Activated CD4-positive, alpha-beta T cell treated with anti-CD3 and anti-CD28 coated beads, Interleukin-2, amount 50 U/mL, for 4 hours (primary cell): ENCODE measurements at regions not wholly inside any gene's neighbourhood (a gene's known extent, or its start where the extent isn't known, plus 50 kb on each side); places are given as distances from the start of the nearest gene placed in this dataset.
"Not testable (repeated sequence)": the region's sequence is repeated elsewhere in the genome, so short reads cannot be mapped to it uniquely, and the experiment has no call there.

Source experiments
- DNase-seq, 2 experiments: peaks; one replicate each; pipeline ENCODE4 v3.0.0-alpha.2; 2020

- no peak for DNase-seq
Measured at GRCh38 chr1:245060684-245061374, 94.0 kb upstream of the KIF26B start.

GRCh38 chr1:245059806-245060424 is 94.9 kb upstream of the KIF26B start:
- no peak for DNase-seq

GRCh38 chr1:245058882-245059281 is 95.9 kb upstream of the KIF26B start:
- no peak for DNase-seq

- DNase-seq = no peak
Measured at GRCh38 chr1:245058436-245058835, 96.3 kb upstream of the KIF26B start.

GRCh38 chr1:245056913-245057312 is 97.9 kb upstream of the KIF26B start:
- DNase-seq = no peak

- not testable (repeated sequence) for DNase-seq
Measured at GRCh38 chr1:245056296-245056695, 98.5 kb upstream of the KIF26B start.

- no peak for DNase-seq
Measured at GRCh38 chr1:245055752-245056151, 99.0 kb upstream of the KIF26B start.

- DNase-seq = no peak
Measured at GRCh38 chr1:245054507-245055270, 100.1 kb upstream of the KIF26B start.

GRCh38 chr1:245054105-245054504 is 100.7 kb upstream of the KIF26B start:
- DNase-seq = no peak

GRCh38 chr1:245052258-245052657 is 102.5 kb upstream of the KIF26B start:
- no peak for DNase-seq

- no peak for DNase-seq
Measured at GRCh38 chr1:245051349-245052221, 103.2 kb upstream of the KIF26B start.

- no peak for DNase-seq
Measured at GRCh38 chr1:245046769-245047168, 108.0 kb upstream of the KIF26B start.

GRCh38 chr1:245046315-245046714 is 108.5 kb upstream of the KIF26B start:
- DNase-seq = no peak

GRCh38 chr1:245045087-245045881 is 109.5 kb upstream of the KIF26B start:
- DNase-seq = no peak

- DNase-seq = no peak
Measured at GRCh38 chr1:245043611-245043940, 111.2 kb upstream of the KIF26B start.

- no peak for DNase-seq
Measured at GRCh38 chr1:245041058-245041698, 113.6 kb upstream of the KIF26B start.

GRCh38 chr1:245039196-245039595 is 115.6 kb upstream of the KIF26B start:
- DNase-seq = no peak

GRCh38 chr1:245036102-245036501 is 118.7 kb upstream of the KIF26B start:
- no peak for DNase-seq

- DNase-seq = no peak
Measured at GRCh38 chr1:245031041-245031440, 123.7 kb upstream of the KIF26B start.

- DNase-seq = no peak
Measured at GRCh38 chr1:245026247-245026646, 128.5 kb upstream of the KIF26B start.

- DNase-seq = no peak
Measured at GRCh38 chr1:245025525-245025924, 129.3 kb upstream of the KIF26B start.

GRCh38 chr1:245023222-245023621 is 131.6 kb upstream of the KIF26B start:
- DNase-seq = no peak
